A673 (cell line): ENCODE measurements at regions not wholly inside any gene's neighbourhood (a gene's known extent, or its start where the extent isn't known, plus 50 kb on each side); places are given as distances from the start of the nearest gene placed in this dataset.

Source experiments
- CTCF ChIP-seq: fragments of 300-800, 200-600 bp; sonication (generic); conservative IDR thresholded peaks from 2 replicates; pipeline ENCODE4 v1.5.1; 2017; ENCODE audit warnings: low read depth, mild to moderate bottlenecking, antibody characterized with exemption, low read length, moderate library complexity, mixed read lengths
- EZH2 ChIP-seq: fragments of 200-600 bp; sonication (generic); IDR thresholded peaks from 2 replicates; pipeline ENCODE4 v1.6.1; 2017; ENCODE audit warnings: borderline replicate concordance, low read depth, mild to moderate bottlenecking, mixed read lengths, antibody characterized with exemption, low read length; ENCODE audit not compliant: poor library complexity, severe bottlenecking

GRCh38 chr20:10947726-10948125 lies 273.9 kb upstream of the JAG1 start:
- TF ChIP-seq CTCF (no peak), EZH2 (no peak)
